ENCODE measurements at regions not wholly inside any gene's neighbourhood (a gene's known extent, or its start where the extent isn't known, plus 50 kb on each side); places are given as distances from the start of the nearest gene placed in this dataset.

- no peak for DNase-seq (ENCODE audit: extremely low read depth, low read depth)
- TF ChIP-seq, protein P1, sequence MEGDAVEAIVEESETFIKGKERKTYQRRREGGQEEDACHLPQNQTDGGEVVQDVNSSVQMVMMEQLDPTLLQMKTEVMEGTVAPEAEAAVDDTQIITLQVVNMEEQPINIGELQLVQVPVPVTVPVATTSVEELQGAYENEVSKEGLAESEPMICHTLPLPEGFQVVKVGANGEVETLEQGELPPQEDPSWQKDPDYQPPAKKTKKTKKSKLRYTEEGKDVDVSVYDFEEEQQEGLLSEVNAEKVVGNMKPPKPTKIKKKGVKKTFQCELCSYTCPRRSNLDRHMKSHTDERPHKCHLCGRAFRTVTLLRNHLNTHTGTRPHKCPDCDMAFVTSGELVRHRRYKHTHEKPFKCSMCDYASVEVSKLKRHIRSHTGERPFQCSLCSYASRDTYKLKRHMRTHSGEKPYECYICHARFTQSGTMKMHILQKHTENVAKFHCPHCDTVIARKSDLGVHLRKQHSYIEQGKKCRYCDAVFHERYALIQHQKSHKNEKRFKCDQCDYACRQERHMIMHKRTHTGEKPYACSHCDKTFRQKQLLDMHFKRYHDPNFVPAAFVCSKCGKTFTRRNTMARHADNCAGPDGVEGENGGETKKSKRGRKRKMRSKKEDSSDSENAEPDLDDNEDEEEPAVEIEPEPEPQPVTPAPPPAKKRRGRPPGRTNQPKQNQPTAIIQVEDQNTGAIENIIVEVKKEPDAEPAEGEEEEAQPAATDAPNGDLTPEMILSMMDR (IDR thresholded peaks at IDR 0.05; ENCODE audit: low read depth, low read length) = no peak
These were observed 135.4 kb upstream of the NAMPT start for GRCh38 chr7:106420210-106420609.

DNA sequence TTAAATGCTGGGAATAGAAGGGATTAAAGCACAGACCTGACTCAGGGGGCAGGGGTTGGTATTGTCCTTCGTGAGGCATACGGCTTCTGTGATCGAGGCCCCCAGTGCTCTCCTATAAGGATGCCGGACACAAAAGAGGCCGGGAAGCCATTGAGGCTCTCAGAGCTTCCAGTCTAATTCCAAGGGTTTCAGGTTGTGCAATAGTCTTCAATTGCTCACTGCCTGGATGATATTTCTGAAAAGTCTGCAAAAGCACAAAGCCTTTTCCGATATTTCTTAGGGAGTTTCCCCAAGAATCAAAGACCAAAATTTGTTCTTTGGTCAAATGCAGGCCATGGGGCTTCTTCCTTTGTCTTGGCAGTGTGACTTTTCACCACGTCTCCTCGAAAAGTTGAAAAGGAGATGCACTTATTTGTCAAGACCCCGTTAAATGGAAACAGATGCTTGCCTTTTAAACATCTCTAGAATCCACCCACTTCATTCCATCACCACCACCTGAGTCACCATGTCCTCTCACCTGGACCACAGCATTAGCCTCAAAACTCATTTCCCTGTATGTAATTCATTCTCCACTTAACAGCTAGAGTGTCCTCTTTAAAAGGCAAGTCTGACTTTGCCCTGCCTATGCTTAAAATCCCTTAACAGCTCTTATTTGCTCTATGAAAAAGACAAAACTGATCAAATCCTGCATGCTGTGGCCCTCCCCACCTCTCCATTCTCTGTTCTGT is 134.8 kb upstream of the NAMPT start:
- TF ChIP-seq, protein P1 (IDR thresholded peaks at IDR 0.05; ENCODE audit: low read depth, low read length) = no peak
- DNase-seq (ENCODE audit: extremely low read depth, low read depth) = no peak

DNA sequence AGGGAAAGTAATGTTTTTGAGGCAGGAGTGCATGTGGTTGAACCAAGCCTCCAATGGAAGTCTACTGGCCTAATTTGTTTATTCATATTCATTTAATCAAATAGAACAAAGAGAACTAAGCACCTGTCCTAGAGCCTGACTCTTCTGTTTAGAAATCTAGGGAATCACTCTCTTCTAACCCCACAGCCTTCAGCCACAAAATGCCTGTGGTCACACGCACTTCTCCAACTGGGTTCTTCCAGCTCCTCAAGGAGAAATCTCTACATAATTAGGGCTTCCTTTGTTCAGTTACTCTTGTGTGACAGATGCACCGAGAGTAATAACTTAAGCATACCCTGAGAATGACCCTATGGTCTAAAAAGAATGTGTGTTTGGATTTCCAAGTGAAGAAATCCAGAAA is 133.7 kb upstream of the NAMPT start:
- no peak for DNase-seq (ENCODE audit: extremely low read depth, low read depth)
- TF ChIP-seq, protein P1 (IDR thresholded peaks at IDR 0.05; ENCODE audit: low read depth, low read length) = no peak

DNA sequence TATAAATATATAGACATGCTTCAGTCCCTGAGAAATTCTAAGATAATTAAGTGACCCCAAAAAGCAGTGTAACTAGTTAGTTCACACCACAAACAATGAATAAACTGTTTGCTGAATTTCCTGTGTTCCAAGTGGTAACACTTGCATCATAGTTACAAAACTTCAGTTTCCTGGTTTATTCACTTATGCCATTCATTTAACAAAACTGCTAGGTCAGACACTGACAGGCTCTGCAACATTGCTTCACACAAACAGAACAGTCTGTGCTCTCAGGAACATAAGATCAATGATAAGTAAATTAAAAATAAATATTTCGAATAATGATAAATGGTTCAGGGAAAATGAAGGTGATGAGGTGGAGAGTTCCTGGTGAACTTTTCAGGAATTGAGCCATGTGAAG is 133.3 kb upstream of the NAMPT start:
- DNase-seq (ENCODE audit: extremely low read depth, low read depth) = no peak
- TF ChIP-seq, protein P1 (IDR thresholded peaks at IDR 0.05; ENCODE audit: low read depth, low read length) = no peak

- DNase-seq (ENCODE audit: extremely low read depth, low read depth) = no peak
- TF ChIP-seq, protein P1 (IDR thresholded peaks at IDR 0.05; ENCODE audit: low read depth, low read length) = no peak
These were observed 132.6 kb upstream of the NAMPT start for GRCh38 chr7:106417273-106417902.

DNA sequence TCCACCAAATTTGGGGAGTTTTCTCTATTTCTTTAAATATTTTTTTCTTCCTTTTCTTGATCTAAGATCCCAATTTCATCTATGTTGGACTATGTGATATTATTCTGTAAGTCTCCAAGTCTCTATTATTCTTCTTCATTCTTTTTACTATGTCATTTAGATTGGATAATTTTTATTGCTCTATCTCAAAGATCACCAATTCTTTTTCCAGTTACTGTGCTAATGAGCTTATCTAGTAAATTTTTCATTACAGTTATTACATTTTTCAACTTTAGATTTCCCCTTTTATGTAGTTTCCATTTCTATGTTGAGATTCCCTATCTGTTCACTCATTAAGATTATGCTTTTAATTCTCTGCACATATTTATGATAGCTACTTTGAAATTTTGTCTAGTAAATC is 131.6 kb upstream of the NAMPT start:
- TF ChIP-seq, protein P1 (IDR thresholded peaks at IDR 0.05; ENCODE audit: low read depth, low read length) = no peak
- no peak for DNase-seq (ENCODE audit: extremely low read depth, low read depth)

- DNase-seq (ENCODE audit: extremely low read depth, low read depth) = no peak
- TF ChIP-seq, protein P1 (IDR thresholded peaks at IDR 0.05; ENCODE audit: low read depth, low read length) = no peak
These were observed 130.7 kb upstream of the NAMPT start for GRCh38 chr7:106415433-106415832.

All from AG09319 (cell line).